ENCODE measurements at regions not wholly inside any gene's neighbourhood (a gene's known extent, or its start where the extent isn't known, plus 50 kb on each side); places are given as distances from the start of the nearest gene placed in this dataset.

GRCh38 chr5:179407191-179408175 lies 62.2 kb upstream of the ADAMTS2 start:
- peak; percentile 28 for ATAC-seq
- Histone ChIP-seq H3K36me3 (ENCODE audit: low read depth) (no peaks in the 10 kb centered on the region), H3K4me3 (no peak overlapping the region), H3K4me1 (ENCODE audit: low read depth) (no peaks in the 10 kb centered on the region), H3K9me3 (no peaks in the 10 kb centered on the region)
- intact Hi-C loops (cut with DNase I, micrococcal nuclease), result no loop called here
- DNase-seq, result no peak
- TF ChIP-seq CTCF (IDR thresholded peaks at IDR 0.05), result no peak

- Histone ChIP-seq H3K4me3 (no peak overlapping the region), H3K36me3 (ENCODE audit: low read depth) (no peaks in the 10 kb centered on the region), H3K9me3 (no peaks in the 10 kb centered on the region), H3K4me1 (ENCODE audit: low read depth) (no peaks in the 10 kb centered on the region)
- intact Hi-C loops (cut with DNase I, micrococcal nuclease), result no loop called here
- ATAC-seq (no peak), DNase-seq (no peak)
- TF ChIP-seq CTCF (IDR thresholded peaks at IDR 0.05), result no peak
These were observed 61.0 kb upstream of the ADAMTS2 start for GRCh38 chr5:179406031-179406961.

GRCh38 chr5:179405426-179406030 lies 60.3 kb upstream of the ADAMTS2 start:
- Histone ChIP-seq H3K4me3 (no peak overlapping the region), H3K4me1 (ENCODE audit: low read depth) (no peaks in the 10 kb centered on the region), H3K36me3 (ENCODE audit: low read depth) (no peaks in the 10 kb centered on the region), H3K9me3 (peaks cover 6% of the 10 kb centered on the region)
- no peak for TF ChIP-seq CTCF (IDR thresholded peaks at IDR 0.05)
- no peak for ATAC-seq
- intact Hi-C loops (cut with DNase I, micrococcal nuclease), result no loop called here
- no peak for DNase-seq

GRCh38 chr5:179405054-179405416 lies 59.8 kb upstream of the ADAMTS2 start:
- H3K36me3 ChIP-seq (ENCODE audit: low read depth), result no peaks in the 10 kb centered on the region
- peaks cover 11% of the 10 kb centered on the region for H3K9me3 ChIP-seq
- H3K4me3 ChIP-seq, result no peak overlapping the region
- ATAC-seq (no peak), DNase-seq (no peak)
- H3K4me1 ChIP-seq (ENCODE audit: low read depth), result no peaks in the 10 kb centered on the region
- intact Hi-C loops (cut with DNase I, micrococcal nuclease), result no loop called here
- no peak for TF ChIP-seq CTCF (IDR thresholded peaks at IDR 0.05)

- DNase-seq (no peak), ATAC-seq (no peak)
- no peaks in the 10 kb centered on the region for H3K4me1 ChIP-seq (ENCODE audit: low read depth)
- H3K9me3 ChIP-seq, result peaks cover 17% of the 10 kb centered on the region
- no peak for TF ChIP-seq CTCF (IDR thresholded peaks at IDR 0.05)
- intact Hi-C loops (cut with DNase I, micrococcal nuclease), result no loop called here
- no peak overlapping the region for H3K4me3 ChIP-seq
- H3K36me3 ChIP-seq (ENCODE audit: low read depth), result no peaks in the 10 kb centered on the region
These were observed 59.2 kb upstream of the ADAMTS2 start for GRCh38 chr5:179404321-179405053.
